Lower leg skin (tissue), 3 donors: ENCODE measurements at regions not wholly inside any gene's neighbourhood (a gene's known extent, or its start where the extent isn't known, plus 50 kb on each side); places are given as distances from the start of the nearest gene placed in this dataset.

Experiments used
- CTCF ChIP-seq, 3 donors: fragments of 450-650 bp; IDR thresholded peaks; one replicate each; pipeline ENCODE4 v1.5.1; 2016; ENCODE audit warnings: antibody characterized with exemption in 3 of 3, mild to moderate bottlenecking in 3 of 3, moderate library complexity in 2 of 3
- POLR2A ChIP-seq, 2 donors: fragments of 450-650 bp; IDR thresholded peaks; one replicate each; pipeline ENCODE4 v1.6.1; 2016 to 2017; ENCODE audit warnings: antibody characterized with exemption in 2 of 2, mild to moderate bottlenecking in 1 of 2, moderate library complexity in 1 of 2

- no peak for TF ChIP-seq CTCF (IDR thresholded peaks at IDR 0.05)
- TF ChIP-seq POLR2A (IDR thresholded peaks at IDR 0.05): no peak
Measured at GRCh38 chr6:145374570-145374969, 360.8 kb downstream of the EPM2A start.
